Occipital lobe (tissue), 1 donor: ENCODE measurements at regions not wholly inside any gene's neighbourhood (a gene's known extent, or its start where the extent isn't known, plus 50 kb on each side); places are given as distances from the start of the nearest gene placed in this dataset.

Experiments
- DNase-seq: peaks from one replicate; lab custom pipeline; 2025; lab: John Stamatoyannopoulos, UW

DNA sequence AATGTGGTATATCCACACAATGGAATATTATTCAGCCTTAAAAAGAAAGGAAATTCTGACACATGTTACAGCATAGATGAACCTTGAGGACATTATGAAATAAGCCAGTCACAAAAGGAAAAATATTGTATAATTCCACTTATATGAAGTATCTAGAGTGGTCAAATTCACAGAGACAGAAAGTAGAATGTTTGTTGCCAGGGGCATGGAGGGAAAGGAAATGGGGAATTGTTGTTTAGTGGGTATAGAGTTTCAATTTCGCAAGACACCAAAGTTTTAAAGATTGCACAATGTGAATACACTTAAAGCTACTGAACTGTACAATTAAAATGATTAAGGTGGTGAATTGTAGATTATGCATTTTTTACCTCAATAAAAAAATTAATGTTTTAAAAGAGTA lies 92.9 kb downstream of the TXNL1 start:
- DNase-seq = no peak

DNA sequence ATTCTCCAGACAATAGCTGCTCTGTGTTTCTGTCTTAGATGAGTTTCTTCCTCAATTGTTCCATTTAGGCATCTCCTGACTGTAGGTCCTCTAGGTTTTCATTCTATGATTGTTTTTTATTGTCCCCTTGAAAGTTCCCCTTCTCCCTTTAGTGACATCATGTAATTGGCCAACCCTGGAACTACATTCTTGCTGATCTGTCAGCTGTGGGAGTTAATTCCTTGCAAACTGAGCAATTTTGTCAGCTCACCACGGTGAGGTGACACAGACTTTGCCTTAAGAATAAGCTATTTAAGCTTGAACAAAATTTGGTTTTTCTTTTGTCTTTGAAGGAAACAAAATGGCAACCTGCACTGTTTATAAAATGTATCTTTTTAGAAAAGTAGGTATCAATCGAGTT lies 95.9 kb downstream of the TXNL1 start:
- DNase-seq = no peak

DNA sequence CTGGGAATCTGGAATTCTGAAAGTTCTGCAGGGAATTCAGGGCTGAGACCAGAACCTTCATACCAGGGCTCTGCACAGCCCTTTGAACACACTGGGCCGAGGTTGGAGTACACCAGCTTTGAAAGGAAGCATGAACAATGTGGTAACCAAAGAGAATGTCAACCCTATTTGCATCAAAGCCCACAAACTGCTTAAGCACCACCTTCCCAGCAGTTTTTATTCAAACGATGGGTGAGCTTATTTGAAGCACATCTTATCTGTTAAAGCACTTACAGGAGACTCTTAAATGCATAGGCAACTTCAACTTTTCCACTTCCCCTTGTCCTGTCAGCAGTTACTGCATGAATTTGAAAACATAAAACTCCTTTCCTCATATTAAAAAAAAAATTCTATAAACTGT lies 96.6 kb downstream of the TXNL1 start:
- no peak for DNase-seq

DNA sequence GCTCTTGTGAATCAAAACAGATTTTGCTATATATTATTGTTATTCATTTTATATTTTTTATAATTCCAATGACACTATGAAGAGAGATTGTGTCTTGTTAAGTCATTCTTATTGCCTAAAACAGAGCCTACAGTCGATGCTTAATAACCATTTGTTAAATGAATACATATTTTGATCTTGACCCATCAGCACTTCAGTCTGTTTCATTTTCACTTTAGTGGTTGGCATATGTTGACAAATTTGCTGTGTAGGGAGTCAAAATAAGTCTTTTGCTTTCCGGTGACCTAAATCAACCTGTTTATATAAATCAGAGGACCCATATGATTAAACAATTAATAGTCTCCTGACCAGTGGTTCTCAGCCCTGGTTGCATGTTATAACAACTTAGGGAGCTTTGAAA lies 97.1 kb downstream of the TXNL1 start:
- DNase-seq = no peak

DNA sequence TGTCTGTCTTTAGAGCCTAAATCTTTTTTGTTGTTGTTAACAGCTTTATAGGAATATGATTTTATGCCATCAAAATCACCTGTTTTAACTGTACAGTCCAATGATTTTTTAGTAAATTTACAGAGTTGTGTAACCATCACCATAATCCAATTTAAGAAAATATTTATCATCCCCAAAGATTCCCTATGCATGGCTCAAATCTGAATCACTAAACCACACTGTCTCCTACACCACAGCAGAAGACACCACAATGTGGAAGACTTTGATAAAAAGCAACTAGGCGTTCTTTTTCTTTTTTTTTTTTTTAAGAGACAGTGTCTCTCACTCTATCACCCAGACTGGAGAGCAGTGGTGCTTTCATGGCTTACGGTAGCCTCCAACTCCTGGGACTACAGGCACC lies 99.6 kb downstream of the TXNL1 start:
- no peak for DNase-seq

DNA sequence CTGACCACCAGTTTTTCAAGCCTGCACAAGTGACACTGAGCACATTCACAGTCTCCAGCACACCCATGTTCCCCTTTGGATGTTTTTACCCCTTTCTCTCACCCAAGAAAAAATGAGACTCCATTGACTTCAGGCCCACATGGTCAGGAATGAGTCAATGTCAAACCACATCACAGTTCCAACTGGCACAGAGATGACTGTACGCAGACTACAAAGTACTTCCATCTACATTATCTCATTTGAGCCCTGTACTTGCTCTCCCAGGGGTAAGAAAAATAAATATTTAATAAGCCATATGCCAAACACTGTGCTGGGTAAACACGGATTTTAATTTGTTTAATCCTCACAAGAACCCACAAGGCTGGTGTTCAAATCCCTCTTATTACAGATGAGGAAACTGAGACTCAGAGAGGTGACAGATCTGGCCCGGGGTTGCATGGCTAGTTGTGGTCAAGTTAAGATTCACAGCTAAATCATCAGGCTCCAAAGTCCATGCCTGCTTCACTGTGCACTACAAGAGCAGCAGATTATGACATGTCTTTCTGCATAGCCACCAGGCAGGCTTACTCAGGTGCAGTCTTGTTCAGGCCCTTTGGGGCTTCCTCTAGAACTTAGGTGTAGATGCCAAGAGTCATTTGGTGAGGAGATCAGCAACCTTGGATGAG lies 106.1 kb downstream of the TXNL1 start:
- no peak for DNase-seq

DNA sequence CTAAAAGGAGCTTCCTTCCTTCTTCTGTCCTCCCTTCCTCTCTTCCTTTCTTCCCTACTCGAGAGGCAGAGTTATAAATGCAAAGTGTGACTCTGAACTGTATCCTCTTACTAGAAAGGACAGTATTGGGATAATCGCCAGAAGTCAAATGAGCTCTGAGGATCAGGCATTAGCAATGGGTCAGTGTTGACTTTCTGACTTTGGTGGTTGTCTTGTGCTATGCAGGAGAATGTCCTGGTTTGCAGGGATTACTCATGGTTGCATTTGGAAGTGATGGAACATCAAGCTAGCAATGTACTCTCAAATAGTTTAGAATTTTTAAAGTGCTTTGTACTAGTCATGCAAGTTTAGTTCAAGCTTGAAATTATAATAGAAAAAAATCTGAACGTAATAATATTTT lies 115.6 kb downstream of the TXNL1 start:
- DNase-seq = no peak

DNA sequence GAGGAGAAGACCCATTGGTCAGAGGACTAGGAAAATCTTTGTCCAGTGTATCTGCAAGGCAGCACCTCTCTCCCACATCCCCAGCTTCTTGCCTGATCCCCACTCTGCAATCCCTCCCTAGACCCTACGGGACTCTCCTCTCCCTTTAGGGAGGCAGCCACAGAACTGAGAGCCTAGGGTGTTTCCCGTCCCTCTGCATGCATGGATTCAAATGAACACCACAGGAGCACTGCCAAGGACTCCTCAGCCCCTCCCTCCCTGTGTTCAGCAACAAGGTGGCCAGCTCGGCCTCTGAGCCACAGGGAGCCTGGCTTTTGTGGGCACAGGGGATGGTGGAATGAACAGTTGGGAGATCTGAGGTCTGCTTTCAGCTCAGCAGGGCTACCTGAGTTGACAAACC lies 117.1 kb downstream of the TXNL1 start:
- DNase-seq = no peak

DNA sequence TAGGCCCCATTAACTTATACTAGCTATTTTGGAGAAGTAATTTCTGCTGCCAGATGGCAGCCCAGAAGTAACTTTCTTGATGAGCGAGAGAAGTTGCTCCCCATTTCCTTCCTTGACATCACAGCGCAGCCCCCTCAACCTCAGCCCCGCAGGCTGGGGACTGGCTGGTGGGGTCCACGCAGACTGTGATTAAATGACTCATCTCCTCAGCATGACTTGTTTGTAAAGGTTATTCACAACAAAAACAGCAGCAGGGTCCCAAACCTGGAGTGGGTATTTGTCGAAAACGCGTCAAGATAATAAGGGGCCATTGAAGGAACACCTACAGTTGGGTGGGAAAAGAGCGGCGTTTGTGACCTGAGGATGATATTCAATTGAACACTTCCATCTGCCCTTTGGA lies 120.6 kb downstream of the TXNL1 start:
- no peak for DNase-seq

DNA sequence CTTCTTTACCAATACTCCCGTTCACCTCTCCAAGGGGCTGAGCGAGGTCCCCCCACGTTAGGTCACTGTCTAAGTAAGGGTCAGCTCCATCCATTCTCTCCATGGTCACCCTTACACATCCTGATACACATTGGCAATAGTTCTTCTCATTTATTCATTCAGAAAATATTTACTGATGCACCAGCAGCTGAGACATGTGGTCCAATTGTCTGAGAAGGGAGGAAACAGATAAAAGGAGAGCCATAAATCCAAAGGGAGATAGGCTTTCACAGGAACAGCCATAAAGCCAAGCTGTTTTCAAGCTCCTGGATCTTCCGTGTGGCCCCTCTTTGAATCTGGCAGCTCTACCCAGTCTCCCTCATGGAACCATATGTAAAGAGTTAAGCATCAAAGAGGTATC lies 121.2 kb downstream of the TXNL1 start:
- no peak for DNase-seq

DNA sequence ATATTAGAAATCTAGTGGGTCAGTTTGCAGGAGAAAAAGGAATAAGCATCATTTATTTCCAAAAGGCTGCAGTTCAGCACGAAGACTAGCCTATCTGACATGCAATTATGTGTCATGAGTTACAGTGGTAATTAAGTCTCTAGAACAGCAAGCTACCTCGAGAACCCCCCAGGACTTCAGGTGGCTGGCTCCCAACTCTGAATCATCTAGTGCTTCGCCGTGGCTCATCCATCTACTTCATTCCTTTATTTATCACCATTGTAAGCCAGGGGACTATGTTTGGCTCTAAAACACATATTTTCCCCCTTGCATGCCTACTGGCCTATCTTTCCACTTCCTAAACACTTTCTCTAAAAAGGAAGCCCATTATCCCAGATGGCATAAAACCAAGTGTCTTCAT lies 121.6 kb downstream of the TXNL1 start:
- no peak for DNase-seq

DNA sequence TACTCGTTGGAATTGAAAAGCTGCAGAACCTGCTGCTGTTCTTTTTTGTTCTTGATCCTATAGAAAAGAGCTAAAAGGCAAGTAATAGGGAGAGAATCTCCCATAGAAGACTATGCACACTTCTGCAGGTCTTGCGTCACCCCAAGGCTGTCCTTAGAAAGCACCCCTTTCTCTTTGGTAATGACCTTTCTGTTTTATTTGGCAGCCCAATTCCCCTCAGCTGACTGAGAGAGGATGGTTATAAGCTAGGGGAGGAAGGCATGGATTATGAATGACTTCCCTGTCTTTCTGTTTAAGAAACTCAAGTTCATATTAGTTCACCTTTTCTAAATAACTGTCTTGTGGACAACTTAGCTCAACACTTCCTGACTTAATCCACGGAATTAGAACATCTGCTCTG lies 122.9 kb downstream of the TXNL1 start:
- no peak for DNase-seq

DNA sequence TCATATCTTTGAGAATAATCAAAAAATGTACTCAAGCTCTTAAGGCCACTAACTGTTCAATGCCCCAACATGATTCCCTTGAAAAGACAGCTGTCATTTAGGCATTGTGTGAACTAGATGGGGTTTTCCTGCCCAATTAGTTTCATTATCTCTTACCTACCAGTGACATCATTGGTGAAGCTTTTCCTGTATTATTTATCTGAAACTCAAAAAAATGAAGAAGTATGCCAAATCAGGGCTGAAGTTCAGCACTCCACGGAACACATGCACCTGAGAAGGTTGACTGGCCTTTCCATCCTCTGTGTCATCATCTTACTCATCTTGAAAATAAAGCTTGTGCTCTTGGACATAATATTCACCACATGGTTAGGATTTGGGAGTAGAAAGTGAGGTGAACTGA lies 126.4 kb downstream of the TXNL1 start:
- no peak for DNase-seq

DNA sequence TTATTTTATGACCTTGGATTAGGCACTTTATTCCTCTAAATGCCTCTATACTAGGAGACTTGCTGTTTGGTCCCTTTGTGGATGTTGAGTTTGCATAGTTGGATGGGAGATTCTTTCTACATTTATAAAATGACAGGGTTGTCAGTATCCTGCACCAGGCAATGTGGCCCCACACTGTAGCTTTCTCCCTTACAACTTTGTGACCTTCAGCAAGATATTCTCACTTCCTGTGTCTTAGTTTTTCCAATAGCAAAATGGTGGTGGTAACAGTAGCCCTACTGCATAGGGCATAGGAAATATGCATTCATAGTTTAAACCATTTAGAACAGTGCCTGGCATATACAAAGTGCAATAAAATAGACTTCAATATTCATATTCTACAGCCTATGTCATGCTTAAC lies 128.3 kb downstream of the TXNL1 start:
- DNase-seq = no peak

DNA sequence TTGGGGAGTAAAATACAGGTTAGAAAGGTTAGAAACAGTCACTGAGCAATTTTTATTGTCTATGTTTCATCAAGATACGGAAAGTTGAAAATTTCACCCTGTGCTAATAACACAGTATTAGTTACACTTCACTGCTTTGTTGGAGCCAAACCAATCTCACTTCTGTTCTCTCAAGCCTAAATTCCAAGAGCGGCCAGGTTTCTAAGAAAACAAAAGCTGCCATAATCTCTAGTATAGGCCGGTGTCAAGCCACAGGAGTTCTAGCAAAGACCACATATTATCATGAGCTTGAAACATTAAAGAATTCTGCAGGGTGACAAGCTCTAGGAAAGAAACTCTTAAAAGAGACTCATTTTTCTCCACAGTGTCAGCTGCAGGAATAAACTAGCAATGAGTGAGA lies 128.7 kb downstream of the TXNL1 start:
- no peak for DNase-seq

DNA sequence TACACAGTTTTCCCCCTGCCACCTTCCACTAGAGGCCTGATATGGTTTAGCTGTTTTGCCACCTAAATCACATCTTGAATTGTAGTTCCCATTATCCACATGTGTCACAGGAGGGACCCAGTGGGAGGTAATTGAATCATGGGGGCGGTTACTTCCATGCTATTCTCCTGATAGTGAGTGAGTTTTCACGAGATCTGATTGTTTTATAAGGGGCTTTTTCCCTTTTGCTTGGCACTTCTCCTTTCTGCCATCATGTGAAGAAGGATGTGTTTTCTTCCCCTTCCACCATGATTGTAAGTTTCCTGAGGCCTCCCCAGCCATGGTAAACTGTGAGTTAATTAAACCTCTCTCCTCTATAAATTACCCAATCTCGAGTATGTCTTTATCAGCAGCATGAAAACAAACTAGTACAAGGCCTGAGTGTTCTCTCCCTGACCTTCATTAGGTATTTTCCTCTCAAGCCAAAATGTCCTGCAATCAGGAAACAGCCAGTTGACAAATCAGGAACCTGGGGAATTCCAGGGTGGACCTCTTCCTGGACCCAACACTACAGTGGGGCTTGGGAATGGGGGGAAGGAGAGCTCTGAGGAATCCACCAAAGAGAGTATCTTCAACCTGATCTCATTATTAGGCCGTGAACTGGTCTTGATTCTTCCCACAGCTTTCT lies 129.9 kb downstream of the TXNL1 start:
- no peak for DNase-seq

DNA sequence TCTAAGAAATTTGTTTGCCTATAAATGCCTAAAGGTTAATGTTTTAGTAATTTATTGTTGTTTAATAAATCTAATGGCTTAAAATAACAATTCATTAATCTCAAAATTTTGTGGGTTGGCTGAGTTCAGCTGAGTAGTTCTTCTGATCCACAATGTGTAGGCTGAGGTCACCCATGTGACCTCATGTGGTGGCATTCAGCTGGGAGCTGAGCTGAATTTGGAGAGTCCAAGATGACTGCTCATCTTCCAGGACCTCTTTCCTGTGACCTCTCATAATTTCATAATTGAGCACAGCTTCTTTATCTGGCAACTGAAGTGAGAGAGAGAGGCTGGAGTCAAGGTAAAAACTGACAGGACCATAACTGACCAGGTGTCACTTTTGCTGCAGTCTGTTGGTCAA lies 132.4 kb downstream of the TXNL1 start:
- DNase-seq = no peak

DNA sequence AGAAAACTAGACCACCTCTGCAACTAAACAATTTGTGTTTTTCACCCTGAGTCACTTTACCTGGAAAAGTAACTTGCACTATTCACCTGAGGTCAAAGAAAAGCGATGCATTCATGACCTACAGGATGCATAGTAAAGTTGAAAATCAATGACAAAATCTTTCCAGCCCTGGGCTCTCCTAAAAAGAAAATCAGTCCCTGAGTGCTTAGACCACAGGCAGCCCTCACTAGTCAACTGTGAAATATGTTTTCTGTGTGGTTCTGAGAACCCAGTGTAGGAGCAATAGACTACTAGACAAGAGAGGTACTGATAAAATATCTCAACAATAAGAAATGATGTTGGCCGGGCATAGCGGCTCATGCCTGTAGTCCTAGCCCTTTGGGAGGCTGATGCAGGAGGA lies 133.1 kb downstream of the TXNL1 start:
- DNase-seq = no peak

DNA sequence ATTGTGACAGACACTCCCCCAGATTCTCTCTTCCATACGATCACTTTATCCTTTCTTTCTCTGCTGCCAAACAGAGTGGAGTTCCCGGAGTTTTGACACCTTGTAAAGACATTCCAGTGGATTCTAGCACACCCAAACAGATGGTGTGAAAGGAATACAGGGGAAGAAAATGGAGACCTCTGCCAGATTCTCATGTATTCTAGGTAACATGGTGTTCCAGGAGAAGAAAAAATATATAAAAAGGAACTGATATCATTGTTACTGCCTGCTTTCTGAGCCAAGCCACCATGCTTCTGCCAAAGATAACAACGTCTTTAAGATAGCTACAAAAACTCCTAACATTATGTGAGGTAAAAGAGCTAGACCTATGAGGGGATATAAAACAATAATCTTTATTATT lies 136.5 kb downstream of the TXNL1 start:
- peak; percentile 6 for DNase-seq

DNA sequence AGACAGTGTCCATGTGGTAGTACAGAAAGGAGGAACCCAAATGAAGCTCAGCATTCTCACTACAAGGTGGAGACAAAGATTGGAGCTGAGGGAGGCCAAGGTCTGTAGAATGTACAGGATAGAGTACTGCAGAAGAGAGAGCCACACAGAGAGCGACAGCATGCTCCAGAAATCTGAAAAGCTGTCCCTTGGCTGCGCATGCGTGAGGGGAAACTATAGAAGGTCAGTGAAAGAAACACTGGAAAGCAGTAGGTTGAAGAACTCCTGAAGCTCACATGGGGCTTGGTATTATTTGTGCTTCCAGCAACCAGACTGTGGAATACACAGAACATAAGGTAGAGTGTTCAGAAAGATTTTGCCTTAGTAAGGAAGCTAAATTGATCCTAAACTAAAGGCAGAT lies 142.5 kb downstream of the TXNL1 start:
- DNase-seq = no peak

DNA sequence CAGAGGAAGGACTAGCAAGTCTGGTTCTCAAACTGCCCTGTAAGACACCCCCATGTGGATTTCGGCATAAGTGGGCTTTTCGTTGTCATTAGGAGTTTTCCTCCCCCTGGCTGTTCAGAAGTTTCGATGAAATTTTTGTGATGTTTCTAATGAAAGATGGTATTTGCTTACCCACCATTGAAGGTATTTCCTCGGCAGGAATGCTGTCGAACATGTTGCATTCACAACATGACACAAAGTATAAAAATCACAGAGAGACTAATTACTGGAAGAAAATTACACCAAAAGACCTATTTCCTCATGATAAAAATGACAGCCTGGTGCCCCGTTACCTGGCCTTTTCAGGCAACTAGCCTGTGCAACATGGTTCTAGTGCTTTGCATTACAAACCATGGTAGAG lies 144.9 kb downstream of the TXNL1 start:
- DNase-seq = no peak

DNA sequence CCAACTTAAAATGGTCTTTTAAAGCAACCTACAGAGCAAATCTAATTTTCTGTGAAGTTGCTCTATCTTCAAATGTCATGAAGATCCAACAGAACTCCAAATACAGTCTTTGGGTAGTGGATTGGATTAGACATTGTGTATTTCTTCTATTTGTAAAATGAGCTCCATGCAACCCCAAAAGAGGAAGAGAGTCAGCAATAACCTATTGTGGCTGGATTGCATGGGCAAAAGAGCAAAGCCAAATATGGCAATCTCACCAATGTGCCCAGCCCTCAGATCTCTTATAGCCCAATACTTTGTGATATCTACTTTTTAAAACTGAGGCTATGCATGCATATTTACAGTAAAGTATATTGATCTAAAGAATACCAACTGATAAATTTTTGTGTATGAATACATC lies 146.3 kb downstream of the TXNL1 start:
- no peak for DNase-seq

DNA sequence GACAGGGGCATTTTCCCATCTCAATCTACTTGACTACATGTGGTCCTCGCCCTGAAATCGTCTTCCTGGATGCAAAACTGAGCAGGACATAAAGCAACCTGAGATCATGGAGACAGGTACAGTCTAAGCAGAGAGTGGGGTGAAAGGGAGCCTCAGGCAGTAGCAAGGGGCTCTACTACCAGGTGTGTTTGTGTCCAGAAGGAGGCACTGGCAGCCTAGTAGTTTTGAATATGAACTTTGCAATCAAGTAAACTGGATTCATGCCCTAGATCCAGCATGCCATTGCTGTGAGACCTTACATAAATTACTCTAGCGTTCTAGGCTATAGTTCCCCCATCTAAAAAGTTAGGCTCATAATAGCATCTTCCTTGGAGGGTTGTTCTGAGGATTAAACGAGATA lies 147.4 kb downstream of the TXNL1 start:
- DNase-seq = no peak

DNA sequence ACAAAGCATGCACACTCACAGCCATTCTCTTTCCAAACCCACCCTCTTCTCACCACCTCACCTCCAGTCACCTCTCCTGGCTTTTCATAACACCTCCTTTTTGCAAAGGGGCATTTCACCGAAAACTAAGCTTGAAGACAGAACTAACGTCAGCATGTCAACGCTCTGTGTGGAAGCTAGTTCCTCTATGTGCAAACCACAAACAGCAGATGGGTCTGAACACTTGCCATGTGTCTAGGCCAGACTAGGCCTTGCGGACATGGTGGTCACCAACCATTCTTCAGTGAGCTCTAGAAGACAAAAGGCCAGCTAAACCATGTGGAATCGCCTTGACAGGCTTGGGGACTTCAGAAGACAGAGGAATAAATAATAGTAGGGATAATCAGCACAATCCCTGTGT lies 148.5 kb downstream of the TXNL1 start:
- no peak for DNase-seq
